CD4-positive, alpha-beta T cell treated with Interleukin-4 for 4 hours (primary cell): ENCODE measurements at regions not wholly inside any gene's neighbourhood (a gene's known extent, or its start where the extent isn't known, plus 50 kb on each side); places are given as distances from the start of the nearest gene placed in this dataset.

ENCODE experiments used
- DNase-seq: peaks from one replicate; pipeline ENCODE4 v3.0.0-alpha.2; 2020

GRCh38 chr3:178456621-178457285 is 79.5 kb upstream of the KCNMB2 start:
- DNase-seq: no peak

GRCh38 chr3:178457511-178457910 is 78.7 kb upstream of the KCNMB2 start:
- no peak for DNase-seq

GRCh38 chr3:178458313-178459037 is 77.8 kb upstream of the KCNMB2 start:
- DNase-seq: no peak

GRCh38 chr3:178459038-178459410 is 77.2 kb upstream of the KCNMB2 start:
- no peak for DNase-seq

- no peak for DNase-seq
Observed at GRCh38 chr3:178465260-178466180, 70.7 kb upstream of the KCNMB2 start.

GRCh38 chr3:178472941-178473340 is 63.3 kb upstream of the KCNMB2 start:
- DNase-seq: no peak

- no peak for DNase-seq
Observed at GRCh38 chr3:178474526-178474925, 61.7 kb upstream of the KCNMB2 start.

GRCh38 chr3:178475062-178475461 is 61.2 kb upstream of the KCNMB2 start:
- no peak for DNase-seq

- no peak for DNase-seq
Observed at GRCh38 chr3:178476886-178477285, 59.4 kb upstream of the KCNMB2 start.

- no peak for DNase-seq
Observed at GRCh38 chr3:178479446-178479845, 56.8 kb upstream of the KCNMB2 start.

GRCh38 chr3:178479860-178480259 is 56.4 kb upstream of the KCNMB2 start:
- no peak for DNase-seq

GRCh38 chr3:178480274-178480673 is 56.0 kb upstream of the KCNMB2 start:
- no peak for DNase-seq

GRCh38 chr3:178480795-178481194 is 55.4 kb upstream of the KCNMB2 start:
- DNase-seq: no peak

GRCh38 chr3:178482981-178483380 is 53.3 kb upstream of the KCNMB2 start:
- DNase-seq: no peak

GRCh38 chr3:178483704-178484103 is 52.5 kb upstream of the KCNMB2 start:
- DNase-seq: no peak

- DNase-seq: no peak
Observed at GRCh38 chr3:178485756-178486155, 50.5 kb upstream of the KCNMB2 start.
